ENCODE measurements at regions not wholly inside any gene's neighbourhood (a gene's known extent, or its start where the extent isn't known, plus 50 kb on each side); places are given as distances from the start of the nearest gene placed in this dataset.

- Histone ChIP-seq H3K27ac (replicated peaks in 1 of 4) (no peak overlapping the region), H3K36me3 (no peaks in the 10 kb centered on the region)
- no peak for DNase-seq (ENCODE audit: extremely low spot score)
Measured at GRCh38 chr2:153071090-153071489, 352.7 kb downstream of the ARL6IP6 start.

GRCh38 chr2:153068915-153069314 is 350.5 kb downstream of the ARL6IP6 start:
- H3K27ac ChIP-seq (replicated peaks in 1 of 4) = no peak overlapping the region
- H3K4me1 ChIP-seq = peaks cover 0 to 10% (median 3%) of the 10 kb centered on the region in 4 donors
- no peak for TF ChIP-seq CTCF (IDR thresholded peaks at IDR 0.05)
- intact Hi-C loops (cut with DNase I) = no loop called here
- H3K27me3 ChIP-seq = no peaks in the 10 kb centered on the region
- H3K4me3 ChIP-seq = no peak overlapping the region
- WGBS = 78% methylated on average over 2 of the region's 2 CpGs
- no peak for DNase-seq (ENCODE audit: extremely low spot score)
- H3K36me3 ChIP-seq = no peaks in the 10 kb centered on the region
- no peaks in the 10 kb centered on the region for H3K9me3 ChIP-seq

More at GRCh38 chr2:153071090-153071489, 352.7 kb downstream of the ARL6IP6 start:
- H3K9me3 ChIP-seq = no peaks in the 10 kb centered on the region
- peaks cover 0 to 10% (median 3%) of the 10 kb centered on the region in 4 donors for H3K4me1 ChIP-seq
- intact Hi-C loops (cut with DNase I) = no loop called here
- no peaks in the 10 kb centered on the region for H3K27me3 ChIP-seq
- TF ChIP-seq CTCF (IDR thresholded peaks at IDR 0.05) (no peak), POLR2AphosphoS5 (IDR thresholded peaks at IDR 0.05) (no peak), POLR2A (IDR thresholded peaks at IDR 0.05; ENCODE audit: low read depth) (no peak), EP300 (IDR thresholded peaks at IDR 0.05) (no peak)
- no peak overlapping the region for H3K4me3 ChIP-seq

- no peak for DNase-seq (ENCODE audit: extremely low spot score)
- H3K27ac ChIP-seq (replicated peaks in 1 of 4) = no peak overlapping the region
- no peaks in the 10 kb centered on the region for H3K36me3 ChIP-seq
- intact Hi-C loops (cut with DNase I) = no loop called here
- no peak overlapping the region for H3K4me3 ChIP-seq
- no peaks in the 10 kb centered on the region for H3K27me3 ChIP-seq
- TF ChIP-seq CTCF (IDR thresholded peaks at IDR 0.05) (no peak), POLR2A (IDR thresholded peaks at IDR 0.05; ENCODE audit: low read depth) (no peak), EP300 (IDR thresholded peaks at IDR 0.05) (no peak), POLR2AphosphoS5 (IDR thresholded peaks at IDR 0.05) (no peak)
- 55% methylated on average over 2 of the region's 2 CpGs for WGBS
- no peaks in the 10 kb centered on the region for H3K9me3 ChIP-seq
- H3K4me1 ChIP-seq = peaks cover 0 to 10% (median 3%) of the 10 kb centered on the region in 4 donors
Measured at GRCh38 chr2:153068052-153068451, 349.6 kb downstream of the ARL6IP6 start.

- TF ChIP-seq POLR2AphosphoS5 (IDR thresholded peaks at IDR 0.05) (no peak), CTCF (IDR thresholded peaks at IDR 0.05) (no peak), POLR2A (IDR thresholded peaks at IDR 0.05; ENCODE audit: low read depth) (no peak)
- Histone ChIP-seq H3K27ac (replicated peaks in 1 of 4) (no peak overlapping the region), H3K4me1 (peaks cover 0 to 7% (median 6%) of the 10 kb centered on the region in 4 donors), H3K4me3 (no peak overlapping the region), H3K27me3 (no peaks in the 10 kb centered on the region), H3K9me3 (no peaks in the 10 kb centered on the region), H3K36me3 (no peaks in the 10 kb centered on the region)
- intact Hi-C loops (cut with DNase I) = no loop called here
- no peak for DNase-seq (ENCODE audit: extremely low spot score)
- WGBS = 34% methylated on average over 3 of the region's 3 CpGs
Measured at GRCh38 chr2:153059338-153060052, 341.1 kb downstream of the ARL6IP6 start.

GRCh38 chr2:153057743-153058142 is 339.3 kb downstream of the ARL6IP6 start:
- intact Hi-C loops (cut with DNase I) = no loop called here
- DNase-seq (ENCODE audit: extremely low spot score) = no peak
- no peaks in the 10 kb centered on the region for H3K27me3 ChIP-seq
- no peaks in the 10 kb centered on the region for H3K9me3 ChIP-seq
- TF ChIP-seq POLR2A (IDR thresholded peaks at IDR 0.05; ENCODE audit: low read depth) (no peak), CTCF (IDR thresholded peaks at IDR 0.05) (no peak), POLR2AphosphoS5 (IDR thresholded peaks at IDR 0.05) (no peak), EP300 (IDR thresholded peaks at IDR 0.05) (no peak)
- H3K36me3 ChIP-seq = no peaks in the 10 kb centered on the region
- no peak overlapping the region for H3K27ac ChIP-seq (replicated peaks in 1 of 4)
- H3K4me1 ChIP-seq = peaks cover 0 to 7% (median 6%) of the 10 kb centered on the region in 4 donors
- H3K4me3 ChIP-seq = no peak overlapping the region
- 69% methylated on average over 1 of the region's 1 CpG for WGBS
